SJCRH30 (cell line): ENCODE measurements at regions not wholly inside any gene's neighbourhood (a gene's known extent, or its start where the extent isn't known, plus 50 kb on each side); places are given as distances from the start of the nearest gene placed in this dataset.
A peak's percentile ranks its signal among the peaks of the same experiment; 100 is the strongest.
"Not testable (repeated sequence)": the region's sequence is repeated elsewhere in the genome, so short reads cannot be mapped to it uniquely, and the experiment has no call there.

Source experiments
- DNase-seq, 2 experiments: peaks; one replicate each; pipeline ENCODE4 v3.0.0-alpha.2; 2015 to 2020
- H3K27ac ChIP-seq: fragments of 250-450 bp; sonication (Bioruptor Pico); 2 replicates; pipeline ENCODE4 v1.5.1; 2020; ENCODE audit warnings: mild to moderate bottlenecking, moderate library complexity
- H3K27me3 ChIP-seq: fragments of 250-450 bp; sonication (Bioruptor Pico); 2 replicates; pipeline ENCODE4 v1.5.1; 2020; ENCODE audit warnings: mild to moderate bottlenecking, moderate library complexity
- H3K36me3 ChIP-seq: fragments of 250-450 bp; sonication (Bioruptor Pico); 2 replicates; pipeline ENCODE4 v1.5.1; 2020; ENCODE audit warnings: mild to moderate bottlenecking, moderate library complexity
- H3K4me1 ChIP-seq: fragments of 250-450 bp; sonication (Bioruptor Pico); 2 replicates; pipeline ENCODE4 v1.5.1; 2020; ENCODE audit warnings: mild to moderate bottlenecking, moderate library complexity
- H3K4me3 ChIP-seq: fragments of 250-450 bp; sonication (Bioruptor Pico); 2 replicates; pipeline ENCODE4 v1.5.1; 2020; ENCODE audit warnings: mild to moderate bottlenecking, moderate library complexity
- H3K9me3 ChIP-seq: fragments of 250-450 bp; sonication (Bioruptor Pico); replicated peaks from 2 replicates; pipeline ENCODE4 v1.5.1; 2020; ENCODE audit warnings: mild to moderate bottlenecking, moderate library complexity

GRCh38 chr2:87573386-87574192, 174.3 kb upstream of the PLGLB2 start:
- DNase-seq: peak; percentile 61 to 76
- not testable (repeated sequence) for H3K36me3 ChIP-seq, H3K27me3 ChIP-seq, H3K9me3 ChIP-seq, H3K4me3 ChIP-seq, H3K27ac ChIP-seq, H3K4me1 ChIP-seq

GRCh38 chr2:87574193-87575119, 173.4 kb upstream of the PLGLB2 start:
- peak in 1 of 2 experiments; percentile 13 for DNase-seq
- not testable (repeated sequence) for H3K9me3 ChIP-seq, H3K27me3 ChIP-seq, H3K27ac ChIP-seq, H3K4me3 ChIP-seq, H3K4me1 ChIP-seq, H3K36me3 ChIP-seq

DNA sequence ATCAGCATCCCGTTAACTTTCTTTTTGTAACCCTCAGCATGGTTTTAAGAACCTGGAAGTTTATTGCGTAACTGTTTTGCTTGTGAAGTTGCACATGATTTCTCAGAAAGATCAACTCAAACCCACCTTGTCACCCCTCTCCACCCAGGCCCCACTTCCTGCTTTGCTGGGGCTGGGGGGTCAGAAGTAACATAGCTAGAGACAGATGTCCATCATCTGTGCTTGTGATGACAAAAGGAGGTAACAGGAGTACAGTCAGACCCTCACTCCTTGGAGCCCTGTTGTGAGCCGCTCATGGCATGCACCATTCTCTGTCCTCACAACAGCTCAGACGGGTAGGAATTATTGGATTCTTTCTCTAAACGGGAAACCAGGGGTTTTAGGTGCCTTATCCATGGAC, 172.7 kb upstream of the PLGLB2 start:
- DNase-seq, H3K4me1 ChIP-seq, H3K4me3 ChIP-seq, H3K9me3 ChIP-seq, H3K27ac ChIP-seq, H3K36me3 ChIP-seq, H3K27me3 ChIP-seq: not testable (repeated sequence)

DNA sequence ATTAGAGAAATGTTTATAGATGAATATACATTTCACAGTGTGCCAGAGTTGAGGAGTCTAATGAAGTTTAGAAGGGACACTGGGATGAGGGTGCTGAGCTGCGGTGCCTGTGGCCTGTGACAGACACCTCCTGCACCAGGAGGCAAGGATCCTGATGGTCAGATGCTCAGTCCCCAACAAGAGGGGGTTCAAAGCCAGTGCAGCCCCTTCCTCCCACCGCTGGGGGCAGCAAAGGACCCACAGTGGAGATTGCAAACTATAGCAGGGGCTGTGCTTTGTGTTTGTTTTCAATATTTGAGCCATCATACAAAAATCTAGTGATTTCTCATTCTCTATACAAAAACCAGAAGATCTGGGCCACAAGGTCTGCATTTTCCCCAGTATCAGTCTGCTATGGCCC, 170.5 kb upstream of the PLGLB2 start:
- not testable (repeated sequence) for H3K9me3 ChIP-seq, H3K36me3 ChIP-seq, H3K27me3 ChIP-seq, H3K4me3 ChIP-seq, H3K27ac ChIP-seq, DNase-seq, H3K4me1 ChIP-seq

DNA sequence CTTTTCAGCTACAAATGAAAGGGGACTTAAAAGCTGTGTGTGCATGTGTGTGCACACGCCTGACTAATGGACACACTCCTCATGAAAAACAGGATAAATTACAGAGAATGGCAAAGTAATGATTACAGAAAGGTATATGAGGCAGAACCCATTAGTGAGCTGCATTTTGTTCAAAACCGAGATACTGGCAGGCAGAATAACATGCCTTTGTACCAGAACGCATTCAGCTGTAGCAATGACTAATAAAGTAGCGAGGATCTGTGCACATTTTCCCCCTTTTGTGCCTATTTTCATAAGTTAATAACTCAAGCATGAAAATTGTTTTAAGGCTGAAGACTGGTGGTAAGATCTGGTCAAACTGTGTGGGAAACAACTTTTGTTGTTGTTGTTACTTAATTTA, 165.7 kb upstream of the PLGLB2 start:
- not testable (repeated sequence) for DNase-seq, H3K4me1 ChIP-seq, H3K27ac ChIP-seq, H3K36me3 ChIP-seq, H3K9me3 ChIP-seq, H3K4me3 ChIP-seq, H3K27me3 ChIP-seq

DNA sequence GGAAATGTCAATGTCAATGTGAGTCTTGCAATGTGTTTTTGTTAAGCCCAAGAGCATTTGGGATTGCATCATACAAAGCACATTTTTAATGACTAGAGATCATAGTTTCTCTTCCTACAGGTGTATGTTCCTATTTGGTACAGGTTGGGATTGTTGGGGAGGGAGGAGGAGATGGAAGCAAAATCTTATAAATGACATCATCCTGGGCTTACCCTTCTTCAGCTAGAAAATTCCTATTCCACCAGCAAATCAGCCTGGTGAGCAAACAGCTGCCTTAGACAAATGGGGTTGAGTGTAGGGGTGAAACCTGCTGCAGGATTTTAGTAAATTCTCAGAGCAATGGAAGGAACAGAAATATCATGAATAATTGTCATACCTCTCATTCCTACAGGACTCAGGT, 165.3 kb upstream of the PLGLB2 start:
- H3K36me3 ChIP-seq, H3K27me3 ChIP-seq, H3K4me3 ChIP-seq, H3K4me1 ChIP-seq, H3K9me3 ChIP-seq, H3K27ac ChIP-seq: not testable (repeated sequence)
- peak; percentile 36 to 45 for DNase-seq

GRCh38 chr2:87583370-87583769, 164.5 kb upstream of the PLGLB2 start:
- not testable (repeated sequence) for H3K9me3 ChIP-seq, H3K36me3 ChIP-seq, H3K27ac ChIP-seq, H3K27me3 ChIP-seq, H3K4me3 ChIP-seq, H3K4me1 ChIP-seq, DNase-seq

- H3K9me3 ChIP-seq, H3K36me3 ChIP-seq, H3K27me3 ChIP-seq, H3K4me3 ChIP-seq, DNase-seq, H3K4me1 ChIP-seq, H3K27ac ChIP-seq: not testable (repeated sequence)
Observed at GRCh38 chr2:87583803-87584202, 164.1 kb upstream of the PLGLB2 start.

- not testable (repeated sequence) for H3K27me3 ChIP-seq, H3K9me3 ChIP-seq, H3K4me3 ChIP-seq, H3K27ac ChIP-seq, H3K36me3 ChIP-seq, H3K4me1 ChIP-seq
- DNase-seq: peak in 1 of 2 experiments; percentile 13
Observed at GRCh38 chr2:87584268-87584906, 163.5 kb upstream of the PLGLB2 start.

- H3K4me1 ChIP-seq, DNase-seq, H3K27me3 ChIP-seq, H3K4me3 ChIP-seq, H3K36me3 ChIP-seq, H3K27ac ChIP-seq, H3K9me3 ChIP-seq: not testable (repeated sequence)
Observed at GRCh38 chr2:87587934-87588333, 160.0 kb upstream of the PLGLB2 start.

DNA sequence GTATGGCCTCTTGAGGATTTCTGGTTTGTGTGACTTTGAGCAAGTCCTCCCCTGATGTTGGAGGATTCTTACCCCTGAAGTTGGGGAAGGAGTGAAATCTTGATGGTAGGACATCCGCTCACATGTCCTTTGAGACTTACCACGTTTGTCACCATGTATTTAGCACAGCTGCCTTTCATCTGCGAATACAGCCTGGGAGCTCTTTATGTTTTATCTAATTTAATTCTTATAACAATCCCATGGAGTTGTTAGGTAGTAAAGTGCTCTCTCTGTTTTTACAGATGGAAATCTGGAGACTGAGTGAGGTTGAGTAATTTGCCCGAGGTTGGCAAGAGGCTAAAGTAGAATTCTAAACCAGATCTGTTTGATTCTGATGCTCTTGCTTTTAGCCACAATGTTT, 154.9 kb upstream of the PLGLB2 start:
- H3K4me1 ChIP-seq, H3K27ac ChIP-seq, DNase-seq, H3K36me3 ChIP-seq, H3K9me3 ChIP-seq, H3K4me3 ChIP-seq, H3K27me3 ChIP-seq: not testable (repeated sequence)

DNA sequence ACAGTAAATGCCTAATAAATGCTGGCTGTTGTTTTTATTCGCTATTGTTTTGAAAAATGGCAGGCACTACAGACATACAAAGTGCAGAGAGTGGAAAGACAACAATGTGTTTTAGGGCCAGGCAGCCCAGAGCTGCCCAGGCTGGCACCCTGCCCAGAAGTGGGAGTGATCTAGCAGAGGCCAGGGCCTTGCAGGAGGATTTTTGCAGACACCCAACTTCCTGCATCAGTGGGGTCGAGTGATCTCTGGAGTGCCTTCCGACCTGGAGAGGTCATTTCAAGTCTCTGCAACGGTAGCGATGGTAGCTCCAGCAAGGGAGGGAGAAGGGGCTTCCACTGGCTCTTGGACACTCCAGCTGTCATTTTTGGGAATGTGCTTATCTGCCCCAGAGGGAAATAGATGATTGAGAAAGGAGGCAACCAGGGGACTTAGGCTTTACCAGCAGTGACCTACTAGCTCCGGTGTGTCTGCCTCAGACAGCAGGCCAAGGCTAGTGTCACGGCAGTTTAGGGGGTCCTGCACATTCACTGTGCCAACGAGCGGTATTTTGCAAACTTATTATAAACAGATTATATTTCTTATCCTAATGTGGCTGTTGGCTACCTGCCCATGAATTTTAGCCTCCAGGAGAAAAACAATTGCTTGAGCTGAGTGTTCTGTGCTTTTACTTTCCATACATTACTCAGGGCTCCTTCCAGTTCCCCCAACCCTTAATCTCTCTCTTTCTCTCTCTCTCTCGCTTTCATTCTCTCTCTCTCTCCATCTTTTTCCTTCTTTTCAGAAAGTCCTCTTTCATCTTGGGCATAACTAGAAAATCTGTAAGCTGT, 153.9 kb upstream of the PLGLB2 start:
- peak; percentile 90 to 96 for DNase-seq
- not testable (repeated sequence) for H3K9me3 ChIP-seq, H3K27me3 ChIP-seq, H3K27ac ChIP-seq, H3K4me1 ChIP-seq, H3K36me3 ChIP-seq
- 0 out of 2 replicates have a peak overlapping the region, but pooled peaks have one; percentile 28 for H3K4me3 ChIP-seq

DNA sequence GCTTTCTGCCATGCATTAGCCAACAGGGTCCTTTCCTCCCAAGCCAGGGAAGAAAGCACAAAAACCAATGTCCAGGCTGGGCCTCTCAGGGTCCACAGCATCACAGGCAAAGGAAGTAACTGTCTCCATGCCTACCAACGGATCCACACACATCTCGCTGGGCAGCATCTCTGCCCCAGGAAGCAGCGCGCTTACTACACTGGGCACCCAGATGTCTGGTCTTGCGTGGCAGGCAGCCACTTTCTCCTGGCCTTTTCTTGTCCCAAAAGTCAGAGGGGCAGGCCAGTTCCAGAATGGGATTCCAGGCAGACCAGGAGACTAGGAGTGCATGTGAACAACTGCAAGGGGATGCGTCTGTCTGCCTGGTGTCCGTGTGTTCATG, 153.3 kb upstream of the PLGLB2 start:
- H3K27ac ChIP-seq: not testable (repeated sequence)

GRCh38 chr2:87595017-87595416, 152.9 kb upstream of the PLGLB2 start:
- H3K36me3 ChIP-seq, H3K4me1 ChIP-seq, H3K9me3 ChIP-seq, H3K4me3 ChIP-seq, H3K27me3 ChIP-seq, H3K27ac ChIP-seq: not testable (repeated sequence)
- DNase-seq: peak in 1 of 2 experiments; percentile 16

More for the DNA sequence above, 153.3 kb upstream of the PLGLB2 start:
- H3K9me3 ChIP-seq, H3K27me3 ChIP-seq, H3K4me1 ChIP-seq, H3K36me3 ChIP-seq, H3K4me3 ChIP-seq: not testable (repeated sequence)
- DNase-seq: peak; percentile 19 to 40

- H3K4me3 ChIP-seq, H3K27me3 ChIP-seq, H3K4me1 ChIP-seq, H3K9me3 ChIP-seq, DNase-seq, H3K27ac ChIP-seq, H3K36me3 ChIP-seq: not testable (repeated sequence)
Observed at GRCh38 chr2:87600961-87601360, 146.9 kb upstream of the PLGLB2 start.
